Gastroesophageal sphincter (tissue), 3 donors: ENCODE measurements at regions not wholly inside any gene's neighbourhood (a gene's known extent, or its start where the extent isn't known, plus 50 kb on each side); places are given as distances from the start of the nearest gene placed in this dataset.

Experiments
- CTCF ChIP-seq, 4 experiments: fragments of 200-600 bp in 2 of 4; fragments of 450-650 bp in 2 of 4; sonication (generic) in 1 of 4; IDR thresholded peaks; one replicate each; pipeline ENCODE4 v1.5.1; 2017 to 2019; ENCODE audit warnings: antibody characterized with exemption in 4 of 4, mild to moderate bottlenecking in 2 of 4, moderate library complexity in 2 of 4
- EP300 ChIP-seq: sonication (generic); formaldehyde crosslinking; IDR thresholded peaks from one replicate; pipeline ENCODE4 v1.6.1; 2017; ENCODE audit warnings: antibody characterized with exemption, mild to moderate bottlenecking

- TF ChIP-seq CTCF (IDR thresholded peaks at IDR 0.05): no peak
- TF ChIP-seq EP300: no peak
Observed at GRCh38 chr1:112285316-112285715, 110.7 kb upstream of the CTTNBP2NL start.
